Vagina (tissue), 2 donors: ENCODE measurements at regions not wholly inside any gene's neighbourhood (a gene's known extent, or its start where the extent isn't known, plus 50 kb on each side); places are given as distances from the start of the nearest gene placed in this dataset.

Experiments
- POLR2A ChIP-seq, 2 donors: fragments of 450-650 bp; IDR thresholded peaks; one replicate each; pipeline ENCODE4 v1.6.1; 2017; ENCODE audit warnings: antibody characterized with exemption in 2 of 2, mild to moderate bottlenecking in 2 of 2, moderate library complexity in 2 of 2
- POLR2AphosphoS5 ChIP-seq, 2 donors: sonication (generic); formaldehyde crosslinking; IDR thresholded peaks; one replicate each; pipeline ENCODE4 v1.9.0; 2017; ENCODE audit warnings: antibody characterized with exemption in 2 of 2, mild to moderate bottlenecking in 2 of 2, low read depth in 1 of 2; ENCODE audit not compliant: insufficient read depth in 1 of 2
- TF ChIP-seq, protein P1 (sequence below), 3 experiments: fragments of 450-650 bp in 2 of 3; fragments of 200-600 bp in 1 of 3; sonication (generic) in 1 of 3; IDR thresholded peaks; one replicate each; pipeline ENCODE4 v1.5.1; 2017 to 2019; ENCODE audit warnings: antibody characterized with exemption in 3 of 3, mild to moderate bottlenecking in 2 of 3, moderate library complexity in 2 of 3

- TF ChIP-seq POLR2AphosphoS5 (IDR thresholded peaks at IDR 0.05; ENCODE audit: insufficient read depth in 1 of 2, low read depth in 1 of 2): no peak
- no peak for TF ChIP-seq POLR2A (IDR thresholded peaks at IDR 0.05)
- TF ChIP-seq, protein P1, sequence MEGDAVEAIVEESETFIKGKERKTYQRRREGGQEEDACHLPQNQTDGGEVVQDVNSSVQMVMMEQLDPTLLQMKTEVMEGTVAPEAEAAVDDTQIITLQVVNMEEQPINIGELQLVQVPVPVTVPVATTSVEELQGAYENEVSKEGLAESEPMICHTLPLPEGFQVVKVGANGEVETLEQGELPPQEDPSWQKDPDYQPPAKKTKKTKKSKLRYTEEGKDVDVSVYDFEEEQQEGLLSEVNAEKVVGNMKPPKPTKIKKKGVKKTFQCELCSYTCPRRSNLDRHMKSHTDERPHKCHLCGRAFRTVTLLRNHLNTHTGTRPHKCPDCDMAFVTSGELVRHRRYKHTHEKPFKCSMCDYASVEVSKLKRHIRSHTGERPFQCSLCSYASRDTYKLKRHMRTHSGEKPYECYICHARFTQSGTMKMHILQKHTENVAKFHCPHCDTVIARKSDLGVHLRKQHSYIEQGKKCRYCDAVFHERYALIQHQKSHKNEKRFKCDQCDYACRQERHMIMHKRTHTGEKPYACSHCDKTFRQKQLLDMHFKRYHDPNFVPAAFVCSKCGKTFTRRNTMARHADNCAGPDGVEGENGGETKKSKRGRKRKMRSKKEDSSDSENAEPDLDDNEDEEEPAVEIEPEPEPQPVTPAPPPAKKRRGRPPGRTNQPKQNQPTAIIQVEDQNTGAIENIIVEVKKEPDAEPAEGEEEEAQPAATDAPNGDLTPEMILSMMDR (IDR thresholded peaks at IDR 0.05): no peak
Measured at GRCh38 chr22:34913826-34914225, 152.1 kb upstream of the ISX start.
